ENCODE measurements at regions not wholly inside any gene's neighbourhood (a gene's known extent, or its start where the extent isn't known, plus 50 kb on each side); places are given as distances from the start of the nearest gene placed in this dataset.
"Not testable (repeated sequence)": the region's sequence is repeated elsewhere in the genome, so short reads cannot be mapped to it uniquely, and the experiment has no call there.

DNA sequence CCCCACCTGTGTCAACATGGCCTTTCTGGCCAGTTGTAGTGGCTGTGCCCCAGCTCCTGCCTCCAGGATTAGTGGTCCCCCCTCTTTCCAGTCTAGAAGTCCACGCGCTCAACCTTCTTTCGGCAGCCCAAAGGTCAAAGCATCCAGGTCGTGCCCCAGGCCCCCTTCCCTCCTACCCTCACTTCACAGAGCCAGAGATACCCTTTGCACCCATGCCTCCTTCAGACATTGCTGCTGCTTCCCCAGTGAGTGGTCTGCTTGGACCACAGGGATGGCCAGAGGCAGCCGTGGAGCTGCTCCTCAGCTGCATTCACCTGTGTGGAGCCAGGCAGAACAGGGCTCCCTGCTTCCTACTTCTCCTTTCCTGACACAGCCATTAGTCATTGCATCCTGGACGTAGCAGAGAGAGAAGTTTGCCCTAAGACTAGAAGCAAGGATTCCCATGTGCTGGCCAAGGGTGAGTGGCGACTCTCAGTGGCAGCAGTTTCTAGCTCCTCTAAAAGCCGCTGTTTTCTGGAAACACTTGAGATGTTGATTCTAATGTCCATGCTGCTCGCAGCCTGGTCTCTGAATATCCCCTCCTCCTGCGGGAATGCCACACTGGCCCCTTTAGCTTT is 243.1 kb upstream of the SHH start:
- in situ Hi-C loops (cut with HindIII; ENCODE audit: low sequenced_read_pairs): no loop called here

DNA sequence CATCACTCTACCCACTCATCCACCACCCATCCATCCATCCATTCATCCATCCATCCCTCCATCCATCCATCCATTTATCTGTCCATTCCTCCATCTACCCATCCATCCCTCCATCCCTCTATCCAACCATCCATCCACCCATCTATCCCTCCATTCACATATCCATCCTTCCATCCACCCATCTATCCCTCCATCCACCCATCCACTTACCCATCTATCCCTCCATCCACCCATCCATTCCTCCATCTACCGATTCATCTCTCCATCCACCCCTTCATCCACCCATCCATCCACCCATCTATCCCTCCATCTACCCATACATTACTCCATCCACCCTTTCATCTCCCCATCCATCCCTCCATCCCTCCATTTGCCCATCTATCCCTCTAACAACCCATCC is 239.6 kb upstream of the SHH start:
- in situ Hi-C loops (cut with HindIII; ENCODE audit: low sequenced_read_pairs): no loop called here

DNA sequence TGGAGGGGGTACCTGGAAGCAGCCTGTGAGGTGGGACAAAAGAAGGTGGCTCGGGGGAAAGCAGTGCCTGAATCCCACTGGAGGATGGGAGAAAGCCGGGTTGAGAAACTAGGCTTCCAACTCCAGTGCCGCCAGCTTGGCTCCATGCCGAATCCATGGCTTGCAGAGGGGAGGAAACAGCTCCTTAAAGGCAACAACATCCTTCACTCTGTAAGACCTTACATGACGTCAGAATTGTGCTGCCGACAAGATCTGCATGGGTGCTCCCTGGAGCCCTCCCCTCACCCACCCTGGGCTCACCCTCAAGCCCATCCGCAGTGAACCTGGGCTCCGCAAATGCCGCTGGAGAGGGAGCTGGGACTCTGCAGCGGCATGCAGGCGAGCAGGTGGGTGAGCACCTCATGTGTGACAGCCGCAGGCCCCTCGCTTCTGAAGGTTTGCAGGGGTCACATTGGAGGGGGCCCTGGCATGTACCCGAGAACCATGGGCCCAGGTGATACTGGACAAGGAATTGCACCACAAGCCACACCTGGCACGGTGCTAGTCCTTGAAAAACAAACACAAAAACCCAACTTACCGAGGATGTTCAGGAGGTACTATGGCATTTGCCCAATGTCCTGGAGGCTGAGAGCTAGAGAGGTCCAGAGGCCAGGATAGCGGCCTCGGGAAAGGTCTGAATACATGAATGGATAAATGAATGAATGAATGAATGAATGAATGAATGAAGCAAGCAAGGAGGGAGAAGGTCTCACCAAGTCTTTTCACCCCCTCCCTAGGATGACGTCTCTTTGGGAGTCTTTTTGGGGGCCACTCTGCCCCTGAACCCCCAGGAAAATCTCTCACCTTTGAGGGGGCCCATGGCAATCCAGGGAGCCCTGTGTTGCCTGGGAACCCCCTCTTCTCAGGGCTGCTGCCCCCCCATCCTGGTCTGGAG is 238.6 kb upstream of the SHH start:
- in situ Hi-C loops (cut with HindIII; ENCODE audit: low sequenced_read_pairs): no loop called here

DNA sequence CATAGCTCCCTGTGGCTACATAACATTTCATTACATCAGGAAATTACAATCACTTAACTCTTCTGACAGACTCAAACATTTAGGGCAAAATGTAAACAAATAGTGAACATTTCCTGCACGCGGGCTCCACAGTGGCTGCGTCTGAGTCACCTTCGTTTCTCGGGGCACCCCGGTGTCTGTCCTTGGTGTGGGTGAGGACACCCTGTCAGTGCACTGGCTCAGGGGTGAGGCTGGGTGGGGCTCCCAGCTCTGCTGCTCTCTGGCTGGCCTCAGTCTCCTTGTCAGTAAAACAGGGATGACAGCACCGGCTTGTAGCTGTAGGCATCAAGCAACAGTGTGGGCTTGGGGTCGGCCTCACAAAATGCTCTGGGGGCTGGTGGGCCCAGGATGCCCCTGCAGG is 237.1 kb upstream of the SHH start:
- in situ Hi-C loops (cut with HindIII; ENCODE audit: low sequenced_read_pairs): no loop called here

DNA sequence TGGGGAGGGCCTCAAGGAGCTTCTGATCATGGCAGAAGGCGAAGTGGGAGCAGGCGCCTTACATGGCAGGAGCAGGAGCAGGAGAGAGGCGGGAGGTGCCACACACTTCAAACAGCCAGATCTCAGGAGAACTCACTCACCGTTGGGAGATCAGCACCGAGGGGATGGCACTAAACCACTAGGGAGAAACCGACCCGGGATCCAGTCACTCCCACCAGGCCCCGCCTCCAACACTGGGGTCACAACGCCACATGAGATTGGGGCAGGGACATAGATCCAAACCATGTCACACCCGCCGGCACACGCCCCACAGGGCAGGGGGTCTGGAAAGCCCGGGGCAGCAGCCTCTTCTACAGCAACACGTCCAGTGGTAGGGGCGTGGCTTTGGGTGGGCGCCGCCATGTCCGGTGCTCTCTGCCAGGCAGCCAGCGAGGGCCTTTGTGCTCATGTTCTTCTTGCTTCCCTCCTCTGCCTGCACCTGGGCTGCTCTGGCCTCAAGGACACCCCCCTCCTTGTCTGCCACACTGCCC is 233.8 kb upstream of the SHH start:
- in situ Hi-C loops (cut with HindIII; ENCODE audit: low sequenced_read_pairs): no loop called here

DNA sequence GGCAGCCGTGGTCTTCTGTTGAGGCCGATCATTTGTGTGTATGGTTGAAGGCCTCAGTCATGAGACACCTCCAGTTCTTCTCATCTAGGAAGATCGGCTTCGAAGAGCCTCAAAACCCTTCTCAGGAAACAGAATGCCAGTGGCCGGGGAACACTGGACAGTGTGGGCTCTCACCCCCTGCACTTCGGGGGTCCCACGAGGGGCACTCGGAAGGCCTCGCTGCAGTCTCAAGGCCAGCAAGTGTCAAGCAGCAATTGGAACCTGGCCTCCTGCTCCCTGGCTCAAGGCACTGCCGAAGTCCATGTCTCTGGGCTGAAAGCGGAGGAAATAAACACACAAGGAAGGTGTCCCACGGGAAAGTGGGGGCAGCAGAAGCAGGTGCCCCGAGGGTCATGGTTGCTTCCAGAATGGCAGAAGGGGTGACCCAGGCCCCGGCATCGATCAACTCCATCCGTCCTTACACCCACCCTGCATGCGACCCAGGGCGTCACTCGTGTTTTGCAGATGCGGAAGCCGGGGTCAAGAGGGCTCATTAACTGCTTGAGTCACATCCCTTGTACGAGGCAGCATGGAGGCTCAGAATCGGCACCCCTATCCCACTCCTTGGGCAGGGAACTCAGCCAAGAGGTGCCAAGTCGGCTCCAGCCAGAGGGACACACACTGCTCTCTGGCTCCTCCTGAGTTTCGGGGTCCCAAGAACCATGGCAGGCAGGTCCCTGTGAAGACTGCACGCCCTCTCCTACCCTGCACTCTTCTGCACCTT is 231.3 kb upstream of the SHH start:
- in situ Hi-C loops (cut with HindIII; ENCODE audit: low sequenced_read_pairs): no loop called here

DNA sequence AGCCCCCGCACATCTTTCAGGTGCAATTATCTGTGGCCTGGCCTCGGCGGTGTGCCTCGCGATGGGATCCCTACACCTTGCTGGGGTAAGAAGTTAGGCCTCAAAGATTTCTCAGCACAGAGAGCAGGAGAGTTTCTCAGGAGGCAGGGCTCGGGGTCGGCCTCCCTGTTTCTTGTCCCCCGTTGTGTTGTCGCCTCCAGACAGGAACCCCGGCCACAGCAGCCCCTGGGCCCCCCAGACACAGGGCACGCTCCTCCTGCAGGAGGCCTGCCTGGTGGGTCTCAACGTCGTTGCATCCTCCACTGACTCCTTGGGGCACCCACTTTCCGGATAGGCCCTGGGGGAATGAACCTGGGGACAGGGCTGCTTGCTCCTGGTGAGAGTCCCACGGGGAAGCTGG is 229.1 kb upstream of the SHH start:
- in situ Hi-C loops (cut with HindIII; ENCODE audit: low sequenced_read_pairs): no loop called here

DNA sequence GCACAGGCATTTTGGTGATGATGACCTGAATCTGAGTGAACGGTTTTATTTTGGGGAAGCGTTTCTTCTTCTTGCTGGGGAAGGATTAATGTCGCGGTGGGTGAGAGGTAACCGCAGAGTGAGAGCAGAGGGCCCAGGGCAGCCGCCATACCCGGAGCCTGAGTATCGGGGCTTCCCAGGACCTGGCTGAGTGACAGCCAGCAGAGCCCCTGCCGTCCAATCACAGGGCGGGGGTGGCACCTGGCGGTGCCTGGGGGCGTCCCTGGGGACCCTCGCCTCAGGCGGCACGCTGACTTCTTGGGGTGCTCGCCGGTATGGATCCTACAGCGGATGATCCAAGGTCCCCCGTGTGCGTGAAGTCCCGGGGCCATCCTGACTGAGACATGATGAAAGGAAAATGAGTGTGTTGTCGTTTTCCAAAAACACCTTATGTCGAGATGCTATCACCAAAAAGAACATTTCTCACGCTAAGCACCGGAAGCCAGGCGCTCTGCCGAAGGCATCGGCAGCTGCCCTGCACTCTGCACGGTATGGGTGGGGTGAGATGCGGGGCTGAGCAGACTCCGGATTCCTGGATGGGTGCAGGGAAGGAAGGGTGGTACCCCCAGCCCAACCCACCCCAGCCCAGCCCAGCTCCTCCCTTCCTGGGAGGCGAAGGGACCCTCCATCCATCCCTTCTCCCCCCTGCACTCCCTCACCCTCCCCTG is 227.9 kb upstream of the SHH start:
- in situ Hi-C loops (cut with HindIII; ENCODE audit: low sequenced_read_pairs): no loop called here

DNA sequence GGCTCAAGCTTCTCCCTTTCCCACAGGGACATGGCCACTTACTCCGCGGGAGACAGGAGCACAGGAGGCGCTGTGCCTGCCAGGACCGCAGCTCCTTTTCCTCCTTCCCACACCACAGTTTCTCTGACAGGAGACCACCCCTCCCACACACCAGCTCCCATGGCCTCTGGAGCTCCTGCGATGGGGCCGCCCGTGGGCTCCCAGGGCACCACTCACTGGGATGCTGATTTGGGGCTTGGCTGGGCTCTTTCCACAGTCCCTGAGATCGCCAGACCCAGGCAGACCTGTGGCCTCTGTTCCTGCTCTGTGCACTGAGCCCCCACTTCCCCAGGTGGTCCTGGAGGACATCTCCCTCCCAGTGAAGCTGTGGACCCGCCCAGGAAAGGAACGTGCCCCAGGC is 226.9 kb upstream of the SHH start:
- in situ Hi-C loops (cut with HindIII; ENCODE audit: low sequenced_read_pairs): no loop called here

DNA sequence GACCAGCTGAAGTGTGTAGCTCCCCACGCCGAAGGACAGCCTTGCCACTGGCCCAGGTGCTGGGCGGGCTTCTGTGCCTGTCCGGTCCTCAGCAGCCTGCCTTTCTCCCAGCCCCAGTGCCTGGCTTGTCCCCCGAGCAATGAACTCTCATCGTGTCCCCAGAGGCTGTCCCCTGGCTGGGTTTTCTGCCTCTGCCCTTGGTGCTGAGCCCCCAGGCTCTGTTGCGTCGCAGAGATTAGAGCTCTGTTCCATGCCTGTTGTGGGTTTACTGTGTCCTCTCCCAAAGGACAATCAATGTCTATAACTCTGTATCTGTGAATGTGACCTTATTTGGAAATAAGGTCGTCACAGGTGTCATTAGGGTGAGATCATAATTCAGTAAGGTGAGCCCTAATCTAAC is 226.1 kb upstream of the SHH start:
- in situ Hi-C loops (cut with HindIII; ENCODE audit: low sequenced_read_pairs): no loop called here

DNA sequence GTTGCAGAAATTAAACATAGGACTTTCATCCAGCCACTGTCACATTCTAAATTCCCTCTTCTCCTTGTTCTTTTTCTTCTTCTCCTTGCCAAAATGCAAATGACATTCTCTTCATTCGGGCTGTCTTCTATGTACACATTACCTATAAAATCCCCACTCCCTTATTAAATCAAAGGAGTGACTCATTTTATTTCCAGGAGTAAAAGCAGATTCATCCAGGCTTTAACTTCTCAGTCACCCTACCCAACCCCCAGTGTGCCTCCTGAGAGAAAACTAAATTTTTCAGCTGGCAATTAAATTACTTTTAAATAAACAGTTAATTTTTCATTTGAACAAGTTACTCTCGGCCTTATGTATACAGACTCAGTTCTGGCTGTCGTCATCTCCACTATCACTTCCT is 223.9 kb upstream of the SHH start:
- in situ Hi-C loops (cut with HindIII; ENCODE audit: low sequenced_read_pairs): no loop called here

DNA sequence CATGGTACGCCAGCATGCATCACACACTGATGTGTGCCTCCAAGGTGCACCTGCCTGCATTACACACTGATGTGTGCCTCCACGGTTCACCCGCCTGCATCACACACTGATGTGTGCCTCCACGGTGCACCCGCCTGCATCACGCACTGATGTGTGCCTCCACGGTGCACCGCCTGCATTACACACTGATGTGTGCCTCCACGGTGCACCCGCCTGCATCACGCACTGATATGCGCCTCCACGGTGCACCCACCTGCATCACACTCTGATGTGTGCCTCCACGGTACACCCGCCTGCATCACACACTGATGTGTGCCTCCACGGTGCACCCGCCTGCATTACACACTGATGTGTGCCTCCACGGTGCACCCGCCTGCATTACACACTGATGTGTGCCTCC is 223.1 kb upstream of the SHH start:
- in situ Hi-C loops (cut with HindIII; ENCODE audit: low sequenced_read_pairs): not testable (repeated sequence)

DNA sequence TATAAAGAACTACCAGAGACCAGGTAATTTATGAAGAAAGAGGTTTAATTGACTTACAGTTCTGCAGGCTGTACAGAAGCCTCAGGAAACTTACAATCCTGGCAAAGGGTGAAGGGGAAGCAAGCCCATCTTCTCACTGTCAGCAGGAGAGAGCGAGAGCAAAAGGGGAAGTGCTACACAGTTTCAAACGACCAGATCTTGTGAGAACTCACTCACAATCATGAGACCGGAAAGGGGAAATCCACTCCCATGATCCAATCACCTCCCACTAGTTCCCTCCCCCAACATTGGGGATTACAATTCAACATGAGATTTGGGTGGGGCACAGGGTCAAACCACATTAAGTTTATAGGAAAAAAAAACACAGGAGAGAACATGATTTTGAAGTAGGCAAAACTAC is 222.1 kb upstream of the SHH start:
- in situ Hi-C loops (cut with HindIII; ENCODE audit: low sequenced_read_pairs): no loop called here

DNA sequence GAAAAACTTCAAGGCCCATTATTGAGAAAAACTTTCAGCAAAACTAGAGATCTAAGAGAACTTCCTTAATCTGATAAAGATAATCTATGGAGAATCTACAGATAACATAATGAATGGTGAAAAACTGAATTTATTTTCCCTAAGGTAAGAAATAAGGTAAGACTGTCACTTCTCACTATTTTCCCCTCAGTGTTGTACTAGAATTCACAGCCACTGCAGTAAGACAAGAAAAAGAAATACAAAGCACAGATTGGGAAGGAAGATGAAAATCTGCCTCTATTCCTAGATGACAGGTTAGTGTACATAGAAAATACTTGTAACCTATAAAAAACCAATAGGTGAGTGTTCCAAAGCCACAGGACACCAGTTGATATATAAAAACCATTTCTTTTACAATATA is 220.7 kb upstream of the SHH start:
- in situ Hi-C loops (cut with HindIII; ENCODE audit: low sequenced_read_pairs): no loop called here

DNA sequence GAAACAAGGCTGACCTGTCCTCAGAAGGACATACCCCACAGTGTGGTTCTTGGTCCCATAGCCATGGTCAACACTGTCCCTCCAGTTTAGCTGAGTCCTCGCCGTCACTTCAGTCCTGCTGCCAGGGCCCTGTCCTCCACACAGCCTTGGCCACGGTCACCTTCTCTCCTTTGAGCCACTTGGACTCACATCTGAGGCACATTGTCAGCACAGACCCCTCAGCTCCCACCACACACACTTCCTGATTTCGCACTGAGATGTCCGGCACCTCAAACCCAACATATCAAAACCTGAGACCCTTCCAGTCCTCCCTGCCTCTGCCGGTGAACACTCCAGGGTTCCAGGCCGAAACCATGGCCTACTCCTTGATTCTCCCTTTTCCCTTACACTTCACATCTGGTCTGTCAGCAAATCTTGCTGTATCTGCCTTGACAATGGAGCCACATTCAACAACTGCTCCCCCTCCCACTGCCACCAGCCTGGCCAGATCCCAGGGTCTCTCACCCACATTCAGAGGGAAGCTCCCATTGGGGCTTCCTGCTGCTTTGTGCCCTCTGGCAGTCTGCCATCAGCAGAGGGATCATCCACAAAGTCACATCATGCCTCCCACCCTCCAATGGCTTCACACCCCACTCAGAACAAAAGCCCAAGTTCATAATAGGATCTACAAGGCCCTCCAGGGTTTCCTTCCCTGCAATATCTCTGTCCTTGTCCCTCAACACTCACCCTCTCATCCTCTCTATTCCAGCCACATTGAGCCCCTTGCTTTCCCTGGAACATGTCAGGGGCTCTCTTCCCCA is 219.6 kb upstream of the SHH start:
- in situ Hi-C loops (cut with HindIII; ENCODE audit: low sequenced_read_pairs): no loop called here

DNA sequence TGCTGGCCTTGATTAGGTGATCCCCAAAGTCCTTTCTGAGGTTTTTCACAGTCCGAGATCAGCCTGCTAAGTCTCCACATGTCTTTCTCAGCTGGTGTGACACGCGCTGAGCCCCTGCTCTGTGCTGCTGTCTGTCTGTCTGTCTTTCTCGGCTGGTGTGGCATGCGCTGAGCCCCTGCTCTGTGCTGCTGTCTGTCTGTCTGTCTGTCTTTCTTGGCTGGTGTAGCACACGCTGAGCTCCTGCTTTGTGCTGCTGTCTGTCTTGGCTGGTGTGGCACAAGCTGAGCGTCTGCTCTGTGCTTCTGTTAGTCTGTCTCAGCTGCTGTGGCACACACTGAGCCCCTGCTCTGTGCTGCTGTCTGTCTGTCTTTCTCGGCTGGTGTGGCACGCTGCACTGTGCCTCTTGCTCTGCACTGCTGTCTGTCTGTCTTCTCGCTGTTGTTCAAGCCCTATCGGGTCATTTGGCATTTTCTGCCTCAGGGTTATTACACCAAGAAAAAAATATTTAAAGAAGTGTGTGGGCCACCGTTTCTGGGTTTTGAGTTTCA is 217.3 kb upstream of the SHH start:
- in situ Hi-C loops (cut with HindIII; ENCODE audit: low sequenced_read_pairs): no loop called here

DNA sequence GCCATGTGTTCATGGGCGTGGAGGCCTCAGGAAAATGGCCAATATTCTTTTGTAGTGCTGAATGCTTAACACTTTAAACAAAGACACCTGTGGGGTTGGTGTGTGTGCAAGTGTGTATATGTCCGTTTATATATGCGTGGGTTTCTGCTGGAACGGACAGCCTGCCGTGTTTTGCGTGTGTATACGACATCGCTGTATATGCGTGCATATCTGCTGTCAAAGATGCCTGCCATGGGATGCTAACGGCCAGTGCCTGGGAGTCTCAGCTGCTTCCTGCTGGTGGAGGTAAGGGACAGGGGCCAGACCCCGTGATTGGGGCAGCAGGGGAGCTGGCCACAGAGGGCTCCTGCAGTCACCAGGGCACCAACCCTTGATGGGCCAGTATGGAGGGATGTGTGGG is 216.3 kb upstream of the SHH start:
- in situ Hi-C loops (cut with HindIII; ENCODE audit: low sequenced_read_pairs): no loop called here

DNA sequence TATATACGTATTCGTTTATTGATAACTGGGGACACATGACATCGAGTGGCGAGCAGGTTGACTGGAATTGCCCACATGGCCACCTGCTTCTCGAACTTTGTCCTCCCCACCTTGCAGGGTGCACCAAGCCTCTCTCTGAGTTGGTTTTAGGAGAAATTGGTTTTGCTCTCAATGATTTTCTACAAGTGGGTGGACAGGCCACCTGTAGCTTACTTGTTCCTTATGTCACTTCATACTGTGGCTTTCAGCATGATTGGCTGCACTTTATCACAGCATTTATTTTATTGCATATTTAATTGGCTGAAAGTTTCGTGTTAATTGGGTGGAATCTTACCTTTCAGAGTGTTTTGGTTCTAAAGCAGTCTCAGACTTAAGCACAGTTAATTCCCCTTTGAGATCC is 215.6 kb upstream of the SHH start:
- in situ Hi-C loops (cut with HindIII; ENCODE audit: low sequenced_read_pairs): no loop called here

DNA sequence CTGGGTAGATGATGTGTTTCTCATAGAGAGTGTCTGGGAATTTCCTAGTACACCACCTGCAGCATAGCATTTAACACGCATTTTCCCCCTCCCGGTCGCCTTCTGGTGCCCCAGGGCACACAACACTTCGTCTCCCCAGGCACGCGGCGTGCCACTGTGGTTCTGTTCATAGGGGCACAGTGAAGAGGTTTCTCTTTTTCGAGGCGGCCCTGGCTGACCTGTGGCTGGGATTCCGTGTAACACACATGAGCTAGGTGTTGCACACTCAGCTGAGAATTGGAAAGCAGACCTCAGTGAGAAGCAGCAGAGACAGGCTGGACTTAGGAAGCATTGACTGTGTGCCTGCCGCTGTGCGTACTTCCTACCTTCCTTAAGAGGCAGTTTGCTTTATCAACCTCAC is 214.3 kb upstream of the SHH start:
- in situ Hi-C loops (cut with HindIII; ENCODE audit: low sequenced_read_pairs): no loop called here

DNA sequence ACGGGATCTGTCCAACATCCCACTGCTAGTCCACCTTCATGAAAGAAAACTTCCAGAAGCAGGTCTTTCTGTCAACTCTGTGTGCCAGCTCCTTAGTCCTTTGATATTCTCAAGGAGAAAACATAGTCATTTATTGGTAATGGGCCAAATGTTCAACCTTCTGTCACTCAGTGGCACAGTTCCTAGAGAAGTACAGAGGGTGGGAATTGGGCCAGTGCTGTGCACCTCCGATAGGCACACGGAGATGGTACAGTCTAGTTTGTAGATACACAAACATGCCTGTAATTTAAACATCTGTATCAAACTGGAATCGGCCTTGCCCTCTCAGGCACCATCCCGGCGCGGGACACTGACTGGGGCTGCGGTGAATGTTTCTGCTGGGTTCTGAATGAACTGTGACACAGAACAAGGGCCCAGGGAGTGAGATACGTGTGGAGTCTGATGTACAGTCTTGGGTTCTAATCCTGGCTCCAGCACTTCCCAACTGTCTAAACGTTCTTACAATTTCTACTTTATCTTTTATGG is 213.9 kb upstream of the SHH start:
- in situ Hi-C loops (cut with HindIII; ENCODE audit: low sequenced_read_pairs): no loop called here

Measured in DLD1 (cell line).